Panc1 (cell line): ENCODE measurements at regions not wholly inside any gene's neighbourhood (a gene's known extent, or its start where the extent isn't known, plus 50 kb on each side); places are given as distances from the start of the nearest gene placed in this dataset.

Experiments
- ATAC-seq: fragments of 200-7000 bp; cut with Tn5 transposase; 2 replicates; pipeline ENCODE4 v1.9.1; 2020; ENCODE audit warnings: mild to moderate bottlenecking, moderate library complexity
- BruUV-seq: library from RNA; stranded (reverse); fragments of 400-500 nt; replicated peaks from 2 replicates; lab custom pipeline; 2021; lab: Mats Ljungman, UMichigan
- CTCF ChIA-PET: fragments of 300-600 bp; sonication (Branson Sonifier 250); formaldehyde crosslinking; loops from one replicate; lab custom pipeline; 2022; ENCODE audit warnings: antibody characterized with exemption; lab: Charles Lee
- POLR2A ChIA-PET: fragments of 300-600 bp; sonication (Branson Sonifier 250); formaldehyde crosslinking; loops from one replicate; lab custom pipeline; 2022; ENCODE audit warnings: antibody characterized with exemption; lab: Charles Lee
- DNase-seq: peaks from one replicate; pipeline ENCODE4 v3.0.0-alpha.2; 2010; ENCODE audit warnings: low read depth, low spot score
- H3K27ac ChIP-seq: 2 replicates; pipeline ENCODE4 v1.5.1; 2011; ENCODE audit warnings: mild to moderate bottlenecking, low read length, inconsistent platforms
- H3K27me3 ChIP-seq: fragments of 200-500 bp; sonication (Bioruptor generic); 2 replicates; pipeline ENCODE4 v1.6.0; 2014; ENCODE audit warnings: low read length, inconsistent platforms; ENCODE audit not compliant: control insufficient read depth, insufficient read depth
- H3K36me3 ChIP-seq: fragments of 200-500 bp; sonication (Bioruptor generic); 2 replicates; pipeline ENCODE4 v1.5.1; 2014; ENCODE audit warnings: inconsistent platforms, mild to moderate bottlenecking, low read length, moderate library complexity; ENCODE audit not compliant: control insufficient read depth, insufficient read depth
- H3K4me1 ChIP-seq: 2 replicates; pipeline ENCODE4 v1.5.1; 2011; ENCODE audit warnings: inconsistent platforms, mild to moderate bottlenecking, low read length, moderate library complexity; ENCODE audit not compliant: control insufficient read depth, insufficient read depth
- H3K4me3 ChIP-seq, 2 experiments: 2 replicates each; pipeline ENCODE4 v1.5.1; 2011 to 2012; ENCODE audit warnings: low read depth in 2 of 2, low read length in 2 of 2, mild to moderate bottlenecking in 2 of 2, inconsistent platforms in 1 of 2, moderate library complexity in 1 of 2
- H3K9me3 ChIP-seq: fragments of 200-500 bp; sonication (Bioruptor generic); 2 replicates; pipeline ENCODE4 v1.5.1; 2014; ENCODE audit warnings: low read depth, mild to moderate bottlenecking, inconsistent platforms, low read length, moderate library complexity; ENCODE audit not compliant: control insufficient read depth, insufficient read depth
- CTCF ChIP-seq: fragments of 450-650 bp; IDR thresholded peaks from 2 replicates; pipeline ENCODE4 v1.5.1; 2017; ENCODE audit warnings: mild to moderate bottlenecking
- POLR2AphosphoS5 ChIP-seq: IDR thresholded peaks from 2 replicates; pipeline ENCODE4 v1.6.1; 2012; ENCODE audit warnings: mild to moderate bottlenecking, low read depth, low read length, moderate library complexity
- REST ChIP-seq, 2 experiments: IDR thresholded peaks; 2 replicates each; pipeline ENCODE4 v1.6.1; 2011 to 2012; ENCODE audit warnings: low read depth in 2 of 2, control low read depth in 1 of 2, low read length in 1 of 2, mild to moderate bottlenecking in 1 of 2, moderate library complexity in 1 of 2; ENCODE audit not compliant: insufficient read depth in 1 of 2
- SIN3A ChIP-seq: IDR thresholded peaks from 2 replicates; pipeline ENCODE4 v1.6.1; 2012; ENCODE audit warnings: low read depth, mild to moderate bottlenecking, low read length, moderate library complexity, borderline replicate concordance; ENCODE audit not compliant: insufficient read depth
- TCF7L2 ChIP-seq: IDR thresholded peaks from 2 replicates; pipeline ENCODE4 v1.6.1; 2011; ENCODE audit warnings: mild to moderate bottlenecking, low read depth, low read length, inconsistent platforms
- in situ Hi-C: cut with HindIII; loops from 2 replicates; pipeline ENCODE4 v1.10.0; 2016; ENCODE audit warnings: low sequenced_read_pairs, low pct_unique_long_range_greater_than_20kb
- intact Hi-C: fragments of 100-400 bp; cut with micrococcal nuclease; formaldehyde crosslinking; loops from one replicate; pipeline ENCODE4 v1.10.0; 2022; ENCODE audit not compliant: unreplicated experiment

GRCh38 chr2:198440833-198441232, 636.4 kb downstream of the PLCL1 start:
- H3K4me3 ChIP-seq: no peak overlapping the region
- no TSS peak for BruUV-seq
- intact Hi-C loops: no loop called here
- ChIA-PET CTCF (no interaction called here), POLR2A (no interaction called here)
- ATAC-seq (no peak), DNase-seq (no peak)
- in situ Hi-C loops: no loop called here
- no peak overlapping the region for H3K27ac ChIP-seq
- no peaks in the 10 kb centered on the region for H3K9me3 ChIP-seq
- H3K36me3 ChIP-seq: no peaks in the 10 kb centered on the region
- H3K27me3 ChIP-seq: no peaks in the 10 kb centered on the region
- TF ChIP-seq CTCF (no peak), REST (IDR thresholded peaks at IDR 0.05; ENCODE audit: insufficient read depth in 1 of 2, low read depth in 2 of 2, low read length in 1 of 2) (no peak), POLR2AphosphoS5 (no peak), TCF7L2 (no peak), SIN3A (no peak)
- H3K4me1 ChIP-seq: no peaks in the 10 kb centered on the region

- Histone ChIP-seq H3K4me1 (no peaks in the 10 kb centered on the region), H3K27ac (no peak overlapping the region), H3K4me3 (no peak overlapping the region), H3K9me3 (no peaks in the 10 kb centered on the region), H3K27me3 (no peaks in the 10 kb centered on the region), H3K36me3 (no peaks in the 10 kb centered on the region)
- ChIA-PET CTCF (no interaction called here), POLR2A (no interaction called here)
- no peak for TF ChIP-seq TCF7L2
- no peak for TF ChIP-seq CTCF
- no peak for TF ChIP-seq POLR2AphosphoS5
- TF ChIP-seq SIN3A: no peak
- no peak for TF ChIP-seq REST (IDR thresholded peaks at IDR 0.05; ENCODE audit: insufficient read depth in 1 of 2, low read depth in 2 of 2, low read length in 1 of 2)
- in situ Hi-C loops: no loop called here
- BruUV-seq: no TSS peak
- DNase-seq (no peak), ATAC-seq (no peak)
- intact Hi-C loops: no loop called here
Measured at GRCh38 chr2:198438331-198438730, 633.9 kb downstream of the PLCL1 start.
